Neural progenitor cell (in vitro differentiated cells): ENCODE measurements at regions not wholly inside any gene's neighbourhood (a gene's known extent, or its start where the extent isn't known, plus 50 kb on each side); places are given as distances from the start of the nearest gene placed in this dataset.

Experiments
- EZH2 ChIP-seq: fragments of 200-600 bp; sonication (generic); IDR thresholded peaks from 2 replicates; pipeline ENCODE4 v1.6.1; 2017; ENCODE audit warnings: antibody characterized with exemption, mild to moderate bottlenecking, moderate library complexity
- EZH2phosphoT487 ChIP-seq: fragments of 200-600 bp; sonication (generic); IDR thresholded peaks from 2 replicates; pipeline ENCODE4 v1.6.1; 2017; ENCODE audit warnings: antibody characterized with exemption
- TF ChIP-seq, protein P1 (sequence below): fragments of 200-600 bp; sonication (generic); IDR thresholded peaks from 2 replicates; pipeline ENCODE4 v1.5.1; 2017; ENCODE audit warnings: antibody characterized with exemption, mild to moderate bottlenecking

DNA sequence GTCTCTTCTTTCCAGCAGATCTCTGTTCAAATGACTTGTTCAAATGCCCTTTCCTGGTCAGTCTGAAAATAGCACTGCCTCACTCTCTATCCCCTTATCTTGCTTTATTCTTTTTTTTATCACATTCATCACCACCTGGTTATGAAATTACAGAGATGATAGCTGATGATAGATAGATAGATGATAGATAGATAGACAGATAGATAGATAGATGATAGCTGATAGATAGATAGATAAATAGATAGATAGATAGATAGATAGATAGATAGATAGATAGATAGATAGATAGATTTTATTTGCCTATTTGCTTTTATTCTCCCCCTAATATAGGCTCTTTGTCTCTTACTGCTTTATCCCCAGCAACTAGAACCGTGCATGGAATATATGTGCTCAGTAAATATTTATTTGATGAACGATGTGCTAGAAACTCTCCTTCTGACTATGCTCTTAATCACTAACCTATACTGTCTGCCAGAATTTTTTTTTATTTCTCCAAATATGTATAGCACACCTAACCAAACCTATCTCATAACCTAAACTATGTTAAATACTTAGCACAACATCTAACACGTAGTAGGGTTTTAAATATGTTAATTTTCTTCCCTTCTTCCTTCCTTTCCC is 372.8 kb upstream of the DUSP10 start:
- TF ChIP-seq, protein P1, sequence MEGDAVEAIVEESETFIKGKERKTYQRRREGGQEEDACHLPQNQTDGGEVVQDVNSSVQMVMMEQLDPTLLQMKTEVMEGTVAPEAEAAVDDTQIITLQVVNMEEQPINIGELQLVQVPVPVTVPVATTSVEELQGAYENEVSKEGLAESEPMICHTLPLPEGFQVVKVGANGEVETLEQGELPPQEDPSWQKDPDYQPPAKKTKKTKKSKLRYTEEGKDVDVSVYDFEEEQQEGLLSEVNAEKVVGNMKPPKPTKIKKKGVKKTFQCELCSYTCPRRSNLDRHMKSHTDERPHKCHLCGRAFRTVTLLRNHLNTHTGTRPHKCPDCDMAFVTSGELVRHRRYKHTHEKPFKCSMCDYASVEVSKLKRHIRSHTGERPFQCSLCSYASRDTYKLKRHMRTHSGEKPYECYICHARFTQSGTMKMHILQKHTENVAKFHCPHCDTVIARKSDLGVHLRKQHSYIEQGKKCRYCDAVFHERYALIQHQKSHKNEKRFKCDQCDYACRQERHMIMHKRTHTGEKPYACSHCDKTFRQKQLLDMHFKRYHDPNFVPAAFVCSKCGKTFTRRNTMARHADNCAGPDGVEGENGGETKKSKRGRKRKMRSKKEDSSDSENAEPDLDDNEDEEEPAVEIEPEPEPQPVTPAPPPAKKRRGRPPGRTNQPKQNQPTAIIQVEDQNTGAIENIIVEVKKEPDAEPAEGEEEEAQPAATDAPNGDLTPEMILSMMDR: no peak
- TF ChIP-seq EZH2phosphoT487 (no peak), EZH2 (no peak)
